Left lung (tissue), 4 donors: ENCODE measurements at regions not wholly inside any gene's neighbourhood (a gene's known extent, or its start where the extent isn't known, plus 50 kb on each side); places are given as distances from the start of the nearest gene placed in this dataset.

Source experiments
- ATAC-seq: fragments of 200-7000 bp; cut with Tn5 transposase; one replicate; pipeline ENCODE4 v1.9.1; 2020; ENCODE audit warnings: moderate library complexity
- DNase-seq, 4 donors: peaks; one replicate each; pipeline ENCODE4 v3.0.0-alpha.2; 2013 to 2020
- H3K27ac ChIP-seq, 2 donors: fragments of 200-600 bp; sonication (generic) in 1 of 2; one replicate each; pipeline versions ENCODE4 v1.5.0 to v1.8.0; 2020 to 2021
- H3K27me3 ChIP-seq, 2 donors: fragments of 200-600 bp; sonication (generic) in 1 of 2; one replicate each; pipeline versions ENCODE4 v1.5.0 to v1.8.0; 2020 to 2021
- H3K36me3 ChIP-seq, 2 donors: fragments of 200-600 bp; sonication (generic) in 1 of 2; one replicate each; pipeline versions ENCODE4 v1.5.0 to v1.8.0; 2020 to 2021
- H3K4me1 ChIP-seq, 2 donors: fragments of 200-600 bp; one replicate each; pipeline ENCODE4 v1.8.0; 2021
- H3K4me3 ChIP-seq, 2 donors: fragments of 200-600 bp; sonication (generic) in 1 of 2; one replicate each; pipeline versions ENCODE4 v1.5.0 to v1.8.0; 2020 to 2021; ENCODE audit warnings: mild to moderate bottlenecking in 1 of 2
- H3K9me3 ChIP-seq, 2 donors: fragments of 200-600 bp; sonication (generic) in 1 of 2; one replicate each; pipeline versions ENCODE4 v1.5.0 to v1.8.0; 2020 to 2021
- intact Hi-C, 2 donors: fragments of 100-400 bp; cut with DNase I; formaldehyde crosslinking; loops; one replicate each; pipeline versions ENCODE4 v1.11.2 to v1.14.2; 2022
- TF ChIP-seq, protein P1 (sequence below), 2 donors: fragments of 200-600 bp; sonication (generic) in 1 of 2; IDR thresholded peaks; one replicate each; pipeline versions ENCODE4 v1.5.0 to v1.8.0; 2021; ENCODE audit warnings: antibody characterized with exemption in 2 of 2
- donor health status: DM: no; HTN: yes; CAD: no.
- donor health status: DM: no; HTN: no; CAD: no.

DNA sequence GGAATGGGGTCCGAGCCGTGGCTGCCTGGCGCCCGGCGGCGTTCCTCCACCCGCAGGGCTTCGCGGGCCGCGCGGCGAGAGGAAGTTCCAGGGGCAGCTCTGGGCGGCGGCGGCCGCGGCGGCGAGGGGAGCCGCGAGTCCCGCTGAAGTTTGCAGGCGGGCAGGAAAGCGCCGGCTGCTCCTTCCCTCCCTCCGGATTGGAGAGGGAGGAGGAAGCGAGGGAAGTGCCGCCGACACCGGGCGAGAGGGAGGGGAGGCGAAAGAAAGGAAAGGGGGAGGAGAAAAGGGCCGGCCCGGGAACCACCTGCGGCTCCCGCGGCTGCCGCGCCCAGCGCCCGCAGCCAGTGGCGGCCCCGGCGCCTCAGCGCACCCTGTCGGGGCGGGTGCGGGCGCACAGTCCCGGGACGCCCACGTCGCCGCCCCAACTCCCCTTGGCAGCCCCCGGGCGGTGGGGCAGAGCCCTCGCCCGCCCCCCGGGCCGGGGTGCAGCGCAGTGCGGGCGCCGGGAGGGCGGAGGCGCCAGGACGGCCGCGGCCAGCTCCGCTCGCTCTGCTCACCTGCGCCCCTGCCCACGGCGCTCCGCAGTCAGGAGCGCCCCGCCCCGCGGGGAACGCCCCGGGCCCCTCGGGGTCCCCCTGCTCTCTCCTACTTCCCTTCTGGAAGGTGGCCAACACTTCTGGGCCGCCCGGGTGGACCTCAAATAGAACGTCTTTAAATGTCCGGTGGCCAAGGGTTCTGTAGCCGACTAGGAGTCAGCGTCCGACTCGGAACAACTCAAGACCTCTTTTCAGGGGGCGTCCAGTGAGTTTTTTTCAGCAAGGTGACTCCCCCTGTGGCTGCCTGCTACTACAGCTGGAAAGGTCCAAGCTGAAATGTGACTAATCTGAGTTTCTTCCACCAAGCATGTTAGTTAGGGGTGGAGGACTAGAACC, 80.3 kb upstream of the CCDC28A start:
- peak overlapping the region; percentile 66 to 71 for H3K4me3 ChIP-seq
- TF ChIP-seq, protein P1, sequence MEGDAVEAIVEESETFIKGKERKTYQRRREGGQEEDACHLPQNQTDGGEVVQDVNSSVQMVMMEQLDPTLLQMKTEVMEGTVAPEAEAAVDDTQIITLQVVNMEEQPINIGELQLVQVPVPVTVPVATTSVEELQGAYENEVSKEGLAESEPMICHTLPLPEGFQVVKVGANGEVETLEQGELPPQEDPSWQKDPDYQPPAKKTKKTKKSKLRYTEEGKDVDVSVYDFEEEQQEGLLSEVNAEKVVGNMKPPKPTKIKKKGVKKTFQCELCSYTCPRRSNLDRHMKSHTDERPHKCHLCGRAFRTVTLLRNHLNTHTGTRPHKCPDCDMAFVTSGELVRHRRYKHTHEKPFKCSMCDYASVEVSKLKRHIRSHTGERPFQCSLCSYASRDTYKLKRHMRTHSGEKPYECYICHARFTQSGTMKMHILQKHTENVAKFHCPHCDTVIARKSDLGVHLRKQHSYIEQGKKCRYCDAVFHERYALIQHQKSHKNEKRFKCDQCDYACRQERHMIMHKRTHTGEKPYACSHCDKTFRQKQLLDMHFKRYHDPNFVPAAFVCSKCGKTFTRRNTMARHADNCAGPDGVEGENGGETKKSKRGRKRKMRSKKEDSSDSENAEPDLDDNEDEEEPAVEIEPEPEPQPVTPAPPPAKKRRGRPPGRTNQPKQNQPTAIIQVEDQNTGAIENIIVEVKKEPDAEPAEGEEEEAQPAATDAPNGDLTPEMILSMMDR (IDR thresholded peaks at IDR 0.05), result no peak
- intact Hi-C loops, result no loop called here

DNA sequence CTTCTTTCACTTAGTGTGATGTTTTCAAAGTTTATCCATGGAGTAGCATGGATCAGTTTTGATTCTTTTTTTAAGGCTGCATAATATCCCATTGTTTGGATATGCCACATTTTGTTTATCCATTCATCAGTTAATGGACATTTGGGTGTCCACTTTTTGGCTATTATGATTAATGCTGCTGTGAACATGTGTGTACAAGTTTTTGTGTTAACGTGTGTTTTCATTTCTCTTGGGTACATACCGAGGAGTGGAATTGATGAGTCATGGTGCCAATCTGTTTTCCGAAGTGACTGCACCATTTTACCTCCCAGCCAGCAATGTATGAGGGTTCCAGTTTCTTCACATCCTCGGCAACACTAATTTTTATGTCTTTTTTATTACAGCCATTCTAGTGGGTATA, 78.4 kb upstream of the CCDC28A start:
- H3K4me3 ChIP-seq, result no peak overlapping the region
- TF ChIP-seq, protein P1 (IDR thresholded peaks at IDR 0.05), result no peak
- H3K9me3 ChIP-seq, result no peaks in the 10 kb centered on the region
- intact Hi-C loops, result no loop called here
- no peak for DNase-seq
- no peak overlapping the region for H3K27ac ChIP-seq
- no peak for ATAC-seq
- H3K27me3 ChIP-seq, result peaks cover 0 to 17% of the 10 kb centered on the region in 2 donors
- no peaks in the 10 kb centered on the region for H3K36me3 ChIP-seq
- H3K4me1 ChIP-seq, result peaks cover 0 to 18% of the 10 kb centered on the region in 2 donors

More for the DNA sequence above, 80.3 kb upstream of the CCDC28A start:
- DNase-seq (peak; percentile 51 to 94 (median 80)), ATAC-seq (peak; percentile 87)
- Histone ChIP-seq H3K9me3 (no peaks in the 10 kb centered on the region), H3K27me3 (peaks cover 0 to 17% of the 10 kb centered on the region in 2 donors), H3K36me3 (no peaks in the 10 kb centered on the region), H3K4me1 (peaks cover 0 to 18% of the 10 kb centered on the region in 2 donors), H3K27ac (peak overlapping the region; percentile 77 to 83)

DNA sequence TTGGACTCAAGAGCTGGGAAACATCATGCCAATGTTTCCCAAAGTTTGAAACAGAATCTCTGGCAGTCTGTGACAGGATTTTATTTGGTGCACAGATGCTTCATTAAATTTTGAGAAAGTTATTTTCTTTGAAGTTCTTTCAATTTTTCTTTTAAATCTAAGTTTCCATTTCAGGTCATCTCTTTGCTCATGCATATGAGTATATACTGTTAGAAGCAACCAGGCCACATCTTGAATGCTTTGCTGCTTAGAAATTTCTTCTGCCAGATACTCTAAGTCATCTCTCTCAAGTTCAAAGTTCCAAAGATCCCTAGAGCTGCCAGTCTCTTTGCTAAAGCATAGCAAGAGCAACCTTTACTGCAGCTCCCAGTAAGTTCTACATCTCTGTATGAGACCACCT, 59.1 kb upstream of the CCDC28A start:
- H3K27me3 ChIP-seq, result no peaks in the 10 kb centered on the region
- DNase-seq (no peak), ATAC-seq (no peak)
- peaks cover 0 to 4% of the 10 kb centered on the region in 2 donors for H3K4me1 ChIP-seq
- TF ChIP-seq, protein P1 (IDR thresholded peaks at IDR 0.05), result no peak
- H3K4me3 ChIP-seq, result no peak overlapping the region
- H3K9me3 ChIP-seq, result peaks cover 0 to 18% of the 10 kb centered on the region in 2 donors
- H3K36me3 ChIP-seq, result no peaks in the 10 kb centered on the region
- intact Hi-C loops, result no loop called here
- H3K27ac ChIP-seq, result no peak overlapping the region

DNA sequence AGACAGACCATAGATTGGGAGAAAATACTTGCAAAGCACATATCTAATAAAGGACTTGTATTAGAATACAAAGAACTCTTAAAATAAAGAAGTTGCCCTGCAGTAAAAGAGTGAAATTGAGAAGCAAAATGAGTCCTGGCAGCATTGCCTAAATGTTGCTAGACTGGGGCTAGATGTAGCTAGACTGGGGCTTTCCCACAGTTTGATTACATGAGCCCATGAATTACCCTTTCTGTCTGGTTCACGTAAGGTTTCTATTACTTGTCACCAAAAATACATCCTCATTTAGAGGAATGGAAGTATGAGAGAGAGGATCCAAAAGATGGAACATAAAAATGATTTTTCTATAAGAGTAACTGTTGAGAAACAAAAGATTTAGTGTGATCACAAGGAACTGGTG, 57.6 kb upstream of the CCDC28A start:
- Histone ChIP-seq H3K4me1 (peaks cover 0 to 9% of the 10 kb centered on the region in 2 donors), H3K4me3 (no peak overlapping the region), H3K9me3 (peaks cover 0 to 18% of the 10 kb centered on the region in 2 donors), H3K27me3 (no peaks in the 10 kb centered on the region), H3K36me3 (no peaks in the 10 kb centered on the region), H3K27ac (no peak overlapping the region)
- ATAC-seq, result no peak
- TF ChIP-seq, protein P1 (IDR thresholded peaks at IDR 0.05), result no peak
- intact Hi-C loops, result no loop called here
- no peak for DNase-seq

DNA sequence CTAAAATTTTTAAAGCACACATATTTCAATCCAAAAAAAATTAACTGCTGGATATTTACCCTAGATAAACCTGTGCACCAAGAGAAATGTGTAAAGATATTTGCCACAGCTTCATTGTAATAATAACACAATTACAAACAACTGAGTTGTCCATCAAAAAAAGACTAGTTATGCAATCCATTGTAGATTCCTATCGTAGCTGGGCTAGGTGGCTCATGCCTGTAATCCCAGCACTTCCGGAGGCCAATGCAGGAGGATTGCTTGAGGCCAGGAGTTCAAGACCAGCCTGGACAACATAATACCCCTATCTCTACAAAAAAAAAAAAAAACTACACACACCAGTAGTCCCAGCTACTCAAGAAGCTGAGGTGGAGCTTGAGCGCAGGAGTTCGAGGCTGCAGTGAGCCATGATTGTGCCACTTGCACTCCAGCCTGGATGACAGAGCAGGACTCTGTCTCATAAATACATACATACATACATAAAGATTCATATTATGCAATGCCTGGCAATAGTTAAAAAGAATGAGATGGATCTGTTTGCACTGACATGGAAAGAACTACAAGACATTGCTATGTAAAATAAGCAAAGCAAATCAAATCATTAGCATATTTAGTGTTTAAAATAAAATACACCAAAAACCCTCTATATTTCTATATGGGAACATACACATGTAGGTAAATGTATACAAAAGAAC, 56.5 kb upstream of the CCDC28A start:
- Histone ChIP-seq H3K4me3 (no peak overlapping the region), H3K36me3 (no peaks in the 10 kb centered on the region), H3K27ac (no peak overlapping the region), H3K27me3 (no peaks in the 10 kb centered on the region), H3K9me3 (peaks cover 0 to 18% of the 10 kb centered on the region in 2 donors), H3K4me1 (peaks cover 0 to 9% of the 10 kb centered on the region in 2 donors)
- DNase-seq (no peak), ATAC-seq (no peak)
- intact Hi-C loops, result no loop called here
- TF ChIP-seq, protein P1 (IDR thresholded peaks at IDR 0.05), result no peak
